H9 (cell line): ENCODE measurements at regions not wholly inside any gene's neighbourhood (a gene's known extent, or its start where the extent isn't known, plus 50 kb on each side); places are given as distances from the start of the nearest gene placed in this dataset.

Experiments
- DNase-seq: peaks from one replicate; pipeline ENCODE4 v3.0.0-alpha.2; 2017
- H2AFZ ChIP-seq: one replicate; pipeline ENCODE4 v1.6.1; 2013; ENCODE audit warnings: mild to moderate bottlenecking, low read length, control low read depth, moderate library complexity
- H2AK5ac ChIP-seq: 2 replicates; pipeline ENCODE4 v1.6.1; 2013; ENCODE audit warnings: low read length, control low read depth, mixed read lengths; ENCODE audit not compliant: insufficient read length
- H2BK120ac ChIP-seq: one replicate; pipeline ENCODE4 v1.6.1; 2013; ENCODE audit warnings: low read depth, mild to moderate bottlenecking, low read length, control low read depth, inconsistent platforms; ENCODE audit not compliant: poor library complexity, severe bottlenecking
- H2BK12ac ChIP-seq: 2 replicates; pipeline ENCODE4 v1.6.1; 2013; ENCODE audit warnings: low read length, control low read depth, mixed read lengths, low read depth; ENCODE audit not compliant: insufficient read length
- H2BK15ac ChIP-seq: 2 replicates; pipeline ENCODE4 v1.6.1; 2013; ENCODE audit warnings: low read depth, low read length, control low read depth
- H2BK20ac ChIP-seq: one replicate; pipeline ENCODE4 v1.6.1; 2013; ENCODE audit warnings: low read depth, mild to moderate bottlenecking, low read length, control low read depth, inconsistent platforms; ENCODE audit not compliant: poor library complexity, severe bottlenecking
- H2BK5ac ChIP-seq: 2 replicates; pipeline ENCODE4 v1.6.1; 2013; ENCODE audit warnings: low read length, control low read depth, mixed read lengths; ENCODE audit not compliant: insufficient read length
- H3K14ac ChIP-seq: 2 replicates; pipeline ENCODE4 v1.6.1; 2013; ENCODE audit warnings: low read length, control low read depth; ENCODE audit not compliant: insufficient read depth
- H3K18ac ChIP-seq: 2 replicates; pipeline ENCODE4 v1.6.1; 2013; ENCODE audit warnings: low read depth, mild to moderate bottlenecking, mixed read lengths, low read length, control low read depth; ENCODE audit not compliant: insufficient read length
- H3K23ac ChIP-seq: 2 replicates; pipeline ENCODE4 v1.6.1; 2013; ENCODE audit warnings: low read length, control low read depth, mixed read lengths, low read depth; ENCODE audit not compliant: insufficient read length
- H3K23me2 ChIP-seq: 2 replicates; pipeline ENCODE4 v1.6.1; 2013; ENCODE audit warnings: low read depth, mild to moderate bottlenecking, mixed read lengths, low read length, control low read depth; ENCODE audit not compliant: insufficient read length, poor library complexity, severe bottlenecking
- H3K27ac ChIP-seq: 2 replicates; pipeline ENCODE4 v1.5.1; 2013; ENCODE audit warnings: low read length, control low read depth, mixed read lengths, low read depth; ENCODE audit not compliant: insufficient read length
- H3K27me3 ChIP-seq: 2 replicates; pipeline ENCODE4 v1.6.1; 2013; ENCODE audit warnings: low read length, control low read depth, inconsistent platforms; ENCODE audit not compliant: insufficient read depth
- H3K4ac ChIP-seq: 2 replicates; pipeline ENCODE4 v1.6.1; 2013; ENCODE audit warnings: low read depth, mild to moderate bottlenecking, control low read depth, inconsistent platforms, low read length, moderate library complexity
- H3K4me1 ChIP-seq: 2 replicates; pipeline ENCODE4 v1.6.1; 2013; ENCODE audit warnings: low read length, control low read depth, inconsistent platforms; ENCODE audit not compliant: insufficient read depth
- H3K4me2 ChIP-seq: 2 replicates; pipeline ENCODE4 v1.6.1; 2013; ENCODE audit warnings: low read length, control low read depth, mixed read lengths; ENCODE audit not compliant: insufficient read length, insufficient read depth
- H3K56ac ChIP-seq: 2 replicates; pipeline ENCODE4 v1.6.1; 2013; ENCODE audit warnings: low read depth, mild to moderate bottlenecking, mixed read lengths, low read length, control low read depth; ENCODE audit not compliant: insufficient read length
- H3K79me1 ChIP-seq: 2 replicates; pipeline ENCODE4 v1.6.1; 2013; ENCODE audit warnings: low read depth, mild to moderate bottlenecking, moderate library complexity, low read length, control low read depth, inconsistent platforms; ENCODE audit not compliant: insufficient read depth, poor library complexity, severe bottlenecking
- H3K79me2 ChIP-seq: 2 replicates; pipeline ENCODE4 v1.6.1; 2013; ENCODE audit warnings: low read length, control low read depth, inconsistent platforms; ENCODE audit not compliant: insufficient read depth
- H3K9ac ChIP-seq: 2 replicates; pipeline ENCODE4 v1.6.1; 2013; ENCODE audit warnings: low read length, control low read depth, mixed read lengths; ENCODE audit not compliant: insufficient read length; ENCODE audit errors: extremely low read depth
- H3K9me3 ChIP-seq: one replicate; pipeline ENCODE4 v1.6.1; 2013; ENCODE audit warnings: low read depth, low read length, inconsistent platforms; ENCODE audit not compliant: control insufficient read depth
- H3T11ph ChIP-seq: one replicate; pipeline ENCODE4 v1.6.1; 2013; ENCODE audit warnings: mild to moderate bottlenecking, low read length, control low read depth, inconsistent platforms
- H4K20me1 ChIP-seq: one replicate; pipeline ENCODE4 v1.6.1; 2013; ENCODE audit not compliant: control insufficient read depth, insufficient read length, insufficient read depth
- H4K5ac ChIP-seq: 2 replicates; pipeline ENCODE4 v1.6.1; 2013; ENCODE audit warnings: low read depth, mild to moderate bottlenecking, mixed read lengths, low read length, control low read depth; ENCODE audit not compliant: insufficient read length
- H4K8ac ChIP-seq: replicated peaks from 2 replicates; pipeline ENCODE4 v1.6.1; 2013; ENCODE audit warnings: low read length, control low read depth, mixed read lengths, low read depth; ENCODE audit not compliant: insufficient read length
- H4K91ac ChIP-seq: 2 replicates; pipeline ENCODE4 v1.6.1; 2013; ENCODE audit warnings: low read depth, mild to moderate bottlenecking, moderate library complexity, mixed read lengths, low read length, control low read depth; ENCODE audit not compliant: insufficient read length
- H3K27ac Mint-ChIP-seq, 3 experiments: 2 replicates in 2 of 3; 3 replicates in 1 of 3; pipeline ENCODE4 v1.8.0; 2020 to 2021; ENCODE audit warnings: mixed read lengths in 3 of 3, mild to moderate bottlenecking in 1 of 3, moderate library complexity in 1 of 3
- H3K27me3 Mint-ChIP-seq: 2 replicates; pipeline ENCODE4 v1.8.0; 2021; ENCODE audit warnings: low read depth, mild to moderate bottlenecking, moderate library complexity, mixed read lengths
- H3K36me3 Mint-ChIP-seq, 3 experiments: 2 replicates in 2 of 3; 3 replicates in 1 of 3; pipeline ENCODE4 v1.8.0; 2020 to 2021; ENCODE audit warnings: low read depth in 3 of 3, mixed read lengths in 3 of 3; ENCODE audit not compliant: insufficient read depth in 1 of 3
- H3K4me1 Mint-ChIP-seq, 2 experiments: 2 replicates each; pipeline ENCODE4 v1.8.0; 2020; ENCODE audit warnings: mixed read lengths in 2 of 2
- H3K4me3 Mint-ChIP-seq, 2 experiments: 2 replicates in 1 of 2; 3 replicates in 1 of 2; pipeline ENCODE4 v1.8.0; 2020 to 2021; ENCODE audit warnings: mild to moderate bottlenecking in 2 of 2, mixed read lengths in 2 of 2, moderate library complexity in 1 of 2
- H3K9me3 Mint-ChIP-seq, 2 experiments: 2 replicates in 1 of 2; 3 replicates in 1 of 2; pipeline ENCODE4 v1.8.0; 2020; ENCODE audit warnings: mild to moderate bottlenecking in 2 of 2, mixed read lengths in 2 of 2, moderate library complexity in 1 of 2
- CTCF ChIP-seq: fragments of 200-600 bp; sonication (generic); conservative IDR thresholded peaks from 3 replicates; pipeline ENCODE4 v1.8.0; 2021; ENCODE audit warnings: antibody characterized with exemption, mild to moderate bottlenecking

- H2BK15ac ChIP-seq, result no peak overlapping the region
- no peaks in the 10 kb centered on the region for H3K79me2 ChIP-seq
- no peak overlapping the region for H2BK120ac ChIP-seq
Measured at GRCh38 chr1:168473126-168473525, 70.7 kb downstream of the XCL2 start.

More at GRCh38 chr1:168473126-168473525, 70.7 kb downstream of the XCL2 start:
- H4K5ac ChIP-seq, result no peak overlapping the region
- no peak for TF ChIP-seq CTCF
- H3K27ac Mint-ChIP-seq, result no peak overlapping the region
- no peak for DNase-seq
- H2BK12ac ChIP-seq, result no peak overlapping the region
- H3K18ac ChIP-seq, result no peak overlapping the region
- peaks cover 3% of the 10 kb centered on the region; the same call in 1 of the 2 replicates for H3K4me1 ChIP-seq
- H3K9me3 Mint-ChIP-seq, result peaks cover 15 to 16% of the 10 kb centered on the region in 2 experiments
- no peak overlapping the region for H4K8ac ChIP-seq
- H3K27me3 Mint-ChIP-seq, result no peaks in the 10 kb centered on the region
- H3K4me3 Mint-ChIP-seq, result no peak overlapping the region
- no peak overlapping the region for H2BK5ac ChIP-seq
- H3K36me3 Mint-ChIP-seq, result peaks cover 10 to 21% (median 12%) of the 10 kb centered on the region in 3 experiments
- no peaks in the 10 kb centered on the region for H3K27me3 ChIP-seq
- H3K23me2 ChIP-seq, result no peaks in the 10 kb centered on the region
- no peak overlapping the region for H2AK5ac ChIP-seq
- H3K79me1 ChIP-seq, result no peaks in the 10 kb centered on the region
- no peak overlapping the region for H3K14ac ChIP-seq
- no peak overlapping the region for H4K91ac ChIP-seq
- H3K4me1 Mint-ChIP-seq, result peaks cover 5 to 14% of the 10 kb centered on the region in 2 experiments
- H3K4me2 ChIP-seq, result no peak overlapping the region
- no peak overlapping the region for H3K27ac ChIP-seq
- H3T11ph ChIP-seq, result no peak overlapping the region
- no peak overlapping the region for H2AFZ ChIP-seq
- no peak overlapping the region for H3K56ac ChIP-seq
- H3K9ac ChIP-seq, result no peak overlapping the region
- H3K23ac ChIP-seq, result no peak overlapping the region
- H3K4ac ChIP-seq, result no peak overlapping the region
- H4K20me1 ChIP-seq, result no peaks in the 10 kb centered on the region
- H2BK20ac ChIP-seq, result no peak overlapping the region
- H3K9me3 ChIP-seq, result no peaks in the 10 kb centered on the region
